ENCODE measurements at regions not wholly inside any gene's neighbourhood (a gene's known extent, or its start where the extent isn't known, plus 50 kb on each side); places are given as distances from the start of the nearest gene placed in this dataset.

DNA sequence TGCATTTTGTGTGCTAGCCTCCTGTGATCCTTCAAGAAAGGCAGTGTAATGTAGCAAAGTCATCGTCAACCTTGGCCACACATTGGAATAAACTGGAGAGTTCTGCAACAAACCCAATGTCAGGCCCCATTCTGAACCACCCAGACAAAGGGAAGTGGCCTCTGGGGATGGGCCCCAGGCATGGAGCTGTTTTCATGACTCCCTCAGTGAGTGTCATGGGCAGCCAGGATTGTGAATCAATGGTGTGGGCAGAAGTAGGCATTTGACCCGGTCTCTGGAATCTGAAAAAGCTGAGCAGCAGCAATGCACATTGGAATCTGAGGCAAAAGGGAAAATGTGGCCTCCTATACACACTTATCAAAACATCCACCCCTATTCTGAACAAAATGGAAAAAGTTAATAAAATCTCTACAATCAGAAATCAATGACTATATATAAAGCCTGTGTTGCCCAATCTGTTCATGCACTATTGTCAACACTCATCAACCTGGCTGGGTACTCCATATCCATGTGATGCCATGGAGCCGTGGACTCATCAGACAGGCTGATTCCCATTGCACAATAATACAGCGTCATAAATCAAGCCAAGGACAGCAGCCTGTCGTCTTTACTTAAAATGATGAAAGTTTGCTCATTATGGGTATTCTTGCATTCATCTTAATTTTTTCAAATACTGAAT is 134.9 kb upstream of the STMND1 start:
- H3K4me3 Mint-ChIP-seq (ENCODE audit: unreplicated experiment), result no peak overlapping the region
- no peaks in the 10 kb centered on the region for H3K36me3 Mint-ChIP-seq (ENCODE audit: unreplicated experiment)
- H3K4me1 Mint-ChIP-seq (ENCODE audit: unreplicated experiment), result peaks cover 41% of the 10 kb centered on the region
- TF ChIP-seq, protein P1, sequence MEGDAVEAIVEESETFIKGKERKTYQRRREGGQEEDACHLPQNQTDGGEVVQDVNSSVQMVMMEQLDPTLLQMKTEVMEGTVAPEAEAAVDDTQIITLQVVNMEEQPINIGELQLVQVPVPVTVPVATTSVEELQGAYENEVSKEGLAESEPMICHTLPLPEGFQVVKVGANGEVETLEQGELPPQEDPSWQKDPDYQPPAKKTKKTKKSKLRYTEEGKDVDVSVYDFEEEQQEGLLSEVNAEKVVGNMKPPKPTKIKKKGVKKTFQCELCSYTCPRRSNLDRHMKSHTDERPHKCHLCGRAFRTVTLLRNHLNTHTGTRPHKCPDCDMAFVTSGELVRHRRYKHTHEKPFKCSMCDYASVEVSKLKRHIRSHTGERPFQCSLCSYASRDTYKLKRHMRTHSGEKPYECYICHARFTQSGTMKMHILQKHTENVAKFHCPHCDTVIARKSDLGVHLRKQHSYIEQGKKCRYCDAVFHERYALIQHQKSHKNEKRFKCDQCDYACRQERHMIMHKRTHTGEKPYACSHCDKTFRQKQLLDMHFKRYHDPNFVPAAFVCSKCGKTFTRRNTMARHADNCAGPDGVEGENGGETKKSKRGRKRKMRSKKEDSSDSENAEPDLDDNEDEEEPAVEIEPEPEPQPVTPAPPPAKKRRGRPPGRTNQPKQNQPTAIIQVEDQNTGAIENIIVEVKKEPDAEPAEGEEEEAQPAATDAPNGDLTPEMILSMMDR (IDR thresholded peaks at IDR 0.05), result no peak
- no peak for DNase-seq (ENCODE audit: extremely low spot score, unreplicated experiment)
- no peak overlapping the region for H3K27ac Mint-ChIP-seq (ENCODE audit: unreplicated experiment)
- H3K27me3 Mint-ChIP-seq (ENCODE audit: unreplicated experiment), result no peaks in the 10 kb centered on the region
- no peaks in the 10 kb centered on the region for H3K9me3 Mint-ChIP-seq (ENCODE audit: unreplicated experiment)

DNA sequence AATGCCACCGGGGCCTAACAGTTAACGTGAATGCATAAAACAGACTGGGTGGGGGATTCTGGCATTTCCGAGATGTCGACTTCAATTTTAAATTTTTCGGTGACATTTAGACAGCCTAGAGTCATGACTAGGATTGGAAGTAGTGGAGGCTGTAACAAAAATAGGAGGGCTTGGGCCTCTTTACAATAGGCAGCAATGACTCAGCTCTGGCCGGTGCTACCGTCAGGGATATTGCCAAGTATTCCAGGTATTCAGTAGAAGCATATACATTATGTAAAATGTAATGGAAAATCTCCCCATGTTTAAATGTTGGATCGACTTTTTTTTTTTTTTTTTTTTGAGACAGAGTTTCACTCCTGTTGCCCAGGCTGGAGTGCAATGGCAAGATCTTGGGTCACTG is 136.2 kb upstream of the STMND1 start:
- TF ChIP-seq, protein P1 (IDR thresholded peaks at IDR 0.05), result no peak
- DNase-seq (ENCODE audit: extremely low spot score, unreplicated experiment), result no peak
- Mint-ChIP-seq H3K27ac (ENCODE audit: unreplicated experiment) (no peak overlapping the region), H3K36me3 (ENCODE audit: unreplicated experiment) (no peaks in the 10 kb centered on the region), H3K27me3 (ENCODE audit: unreplicated experiment) (no peaks in the 10 kb centered on the region), H3K4me3 (ENCODE audit: unreplicated experiment) (no peak overlapping the region), H3K4me1 (ENCODE audit: unreplicated experiment) (peaks cover 51% of the 10 kb centered on the region), H3K9me3 (ENCODE audit: unreplicated experiment) (no peaks in the 10 kb centered on the region)

DNA sequence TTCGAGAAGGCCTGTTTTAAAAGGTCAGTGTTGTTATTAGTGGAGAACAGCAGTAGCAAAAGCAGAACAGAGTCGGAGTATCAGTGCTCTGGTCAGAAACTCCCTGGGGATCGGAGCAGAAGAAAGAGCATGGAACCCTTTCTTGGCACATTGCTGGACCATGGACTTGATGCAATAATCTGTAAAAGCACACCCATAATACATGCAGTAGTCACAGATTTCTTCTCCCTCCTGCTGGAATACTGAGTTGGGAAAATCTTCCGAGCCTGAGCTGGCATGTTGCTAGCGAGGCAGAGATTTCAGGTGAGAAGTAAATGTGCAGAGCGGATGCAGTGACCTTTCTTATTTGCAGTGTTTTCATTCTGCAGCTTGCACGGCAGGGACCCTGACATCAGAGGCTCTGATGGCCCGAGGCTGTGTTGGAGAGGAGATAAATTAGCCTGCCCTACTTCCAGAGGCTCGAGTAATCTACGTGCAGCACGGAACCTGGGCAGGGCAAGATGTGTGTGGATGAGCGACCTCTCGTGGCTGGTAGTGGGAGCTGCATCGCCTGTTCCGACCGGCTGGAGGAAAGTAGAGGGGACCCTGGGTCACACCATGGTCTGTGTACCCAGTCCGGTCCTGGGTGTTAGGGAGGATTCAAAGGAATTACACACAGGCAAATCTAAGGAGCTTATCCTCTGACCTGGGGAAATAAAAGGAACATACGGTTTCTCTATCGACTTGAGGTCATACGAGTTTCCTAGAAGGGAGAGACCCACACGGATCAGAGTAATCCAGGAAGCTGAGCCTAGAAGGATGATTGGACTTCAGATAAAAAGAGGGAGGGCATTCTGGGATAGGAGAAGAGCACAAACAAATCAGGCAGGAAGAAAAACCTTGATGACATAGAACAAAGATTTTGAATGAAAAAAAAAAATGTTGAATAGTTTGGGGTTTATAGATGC is 137.0 kb upstream of the STMND1 start:
- H3K9me3 Mint-ChIP-seq (ENCODE audit: unreplicated experiment), result no peaks in the 10 kb centered on the region
- TF ChIP-seq, protein P1 (IDR thresholded peaks at IDR 0.05), result peak; percentile 97
- no peaks in the 10 kb centered on the region for H3K27me3 Mint-ChIP-seq (ENCODE audit: unreplicated experiment)
- peaks cover 43% of the 10 kb centered on the region for H3K4me1 Mint-ChIP-seq (ENCODE audit: unreplicated experiment)
- no peaks in the 10 kb centered on the region for H3K36me3 Mint-ChIP-seq (ENCODE audit: unreplicated experiment)
- DNase-seq (ENCODE audit: extremely low spot score, unreplicated experiment), result peak; percentile 90
- H3K4me3 Mint-ChIP-seq (ENCODE audit: unreplicated experiment), result peak overlapping the region; percentile 58
- peak overlapping the region; percentile 78 for H3K27ac Mint-ChIP-seq (ENCODE audit: unreplicated experiment)

DNA sequence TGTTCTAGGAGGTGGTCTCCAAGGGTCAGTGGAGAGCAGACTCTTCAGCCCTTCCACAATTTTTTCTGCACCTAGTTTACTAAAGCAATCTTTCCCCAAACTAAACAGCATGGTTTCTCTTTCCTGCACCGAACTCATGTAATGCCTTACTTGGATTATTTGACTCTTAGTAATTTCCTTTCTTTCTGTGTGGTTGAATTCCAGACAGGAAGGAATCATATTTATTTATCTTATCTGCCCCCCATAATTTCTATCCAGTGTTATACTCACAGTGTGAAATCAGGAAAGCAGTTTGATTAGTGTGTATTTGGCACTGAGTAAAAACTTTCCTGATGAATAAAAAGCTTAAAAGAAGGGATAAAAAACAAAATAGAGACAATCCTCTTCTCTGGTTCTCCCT is 140.3 kb upstream of the STMND1 start:
- no peaks in the 10 kb centered on the region for H3K9me3 Mint-ChIP-seq (ENCODE audit: unreplicated experiment)
- H3K4me1 Mint-ChIP-seq (ENCODE audit: unreplicated experiment), result peaks cover 32% of the 10 kb centered on the region
- no peaks in the 10 kb centered on the region for H3K36me3 Mint-ChIP-seq (ENCODE audit: unreplicated experiment)
- no peaks in the 10 kb centered on the region for H3K27me3 Mint-ChIP-seq (ENCODE audit: unreplicated experiment)
- TF ChIP-seq, protein P1 (IDR thresholded peaks at IDR 0.05), result no peak
- H3K27ac Mint-ChIP-seq (ENCODE audit: unreplicated experiment), result peak overlapping the region; percentile 28
- DNase-seq (ENCODE audit: extremely low spot score, unreplicated experiment), result no peak
- no peak overlapping the region for H3K4me3 Mint-ChIP-seq (ENCODE audit: unreplicated experiment)

DNA sequence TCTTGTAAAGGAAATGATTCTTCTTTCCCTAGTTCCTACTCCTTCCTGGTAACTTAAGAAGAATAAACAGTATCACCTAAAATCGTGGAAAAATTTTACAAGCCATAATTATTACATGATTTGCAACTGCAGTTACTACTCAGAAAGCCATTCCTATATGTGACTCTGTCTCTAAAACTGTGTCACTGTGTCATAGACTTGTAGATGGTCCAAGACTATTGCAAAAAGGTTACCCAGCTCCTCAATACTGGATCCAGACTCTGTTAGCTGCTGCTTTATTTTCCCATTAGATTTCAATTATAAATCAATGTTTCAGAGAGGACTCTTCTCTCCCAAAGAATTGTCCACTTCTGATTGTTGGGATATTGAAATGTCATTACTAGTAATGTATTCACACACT is 142.1 kb upstream of the STMND1 start:
- H3K27ac Mint-ChIP-seq (ENCODE audit: unreplicated experiment), result no peak overlapping the region
- DNase-seq (ENCODE audit: extremely low spot score, unreplicated experiment), result no peak
- TF ChIP-seq, protein P1 (IDR thresholded peaks at IDR 0.05), result no peak
- no peaks in the 10 kb centered on the region for H3K9me3 Mint-ChIP-seq (ENCODE audit: unreplicated experiment)
- no peak overlapping the region for H3K4me3 Mint-ChIP-seq (ENCODE audit: unreplicated experiment)
- no peaks in the 10 kb centered on the region for H3K27me3 Mint-ChIP-seq (ENCODE audit: unreplicated experiment)
- peaks cover 20% of the 10 kb centered on the region for H3K4me1 Mint-ChIP-seq (ENCODE audit: unreplicated experiment)
- no peaks in the 10 kb centered on the region for H3K36me3 Mint-ChIP-seq (ENCODE audit: unreplicated experiment)
